C4-2B (cell line): ENCODE measurements at regions not wholly inside any gene's neighbourhood (a gene's known extent, or its start where the extent isn't known, plus 50 kb on each side); places are given as distances from the start of the nearest gene placed in this dataset.

Experiments
- H3K27ac ChIP-seq: fragments of 450-650 bp; 2 replicates; pipeline ENCODE4 v1.5.1; 2017
- CTCF ChIP-seq: fragments of 450-650 bp; conservative IDR thresholded peaks from 2 replicates; pipeline ENCODE4 v1.5.1; 2017; ENCODE audit warnings: mild to moderate bottlenecking
- ZFX ChIP-seq: fragments of 450-650 bp; IDR thresholded peaks from 2 replicates; pipeline ENCODE4 v1.6.1; 2017

- no peak overlapping the region for H3K27ac ChIP-seq
- no peak for TF ChIP-seq ZFX
- TF ChIP-seq CTCF, result no peak
These were observed 228.1 kb downstream of the SNRPN start for GRCh38 chr15:25182736-25183445.

GRCh38 chr15:25183581-25184251 is 228.9 kb downstream of the SNRPN start:
- no peak overlapping the region for H3K27ac ChIP-seq
- no peak for TF ChIP-seq CTCF
- TF ChIP-seq ZFX, result no peak

- no peak for TF ChIP-seq ZFX
- no peak for TF ChIP-seq CTCF
- H3K27ac ChIP-seq, result no peak overlapping the region
These were observed 229.8 kb downstream of the SNRPN start for GRCh38 chr15:25184356-25185155.

GRCh38 chr15:25185156-25185710 is 230.4 kb downstream of the SNRPN start:
- H3K27ac ChIP-seq, result no peak overlapping the region
- no peak for TF ChIP-seq ZFX
- no peak for TF ChIP-seq CTCF

GRCh38 chr15:25185791-25186190 is 231.0 kb downstream of the SNRPN start:
- TF ChIP-seq ZFX, result no peak
- no peak for TF ChIP-seq CTCF

DNA sequence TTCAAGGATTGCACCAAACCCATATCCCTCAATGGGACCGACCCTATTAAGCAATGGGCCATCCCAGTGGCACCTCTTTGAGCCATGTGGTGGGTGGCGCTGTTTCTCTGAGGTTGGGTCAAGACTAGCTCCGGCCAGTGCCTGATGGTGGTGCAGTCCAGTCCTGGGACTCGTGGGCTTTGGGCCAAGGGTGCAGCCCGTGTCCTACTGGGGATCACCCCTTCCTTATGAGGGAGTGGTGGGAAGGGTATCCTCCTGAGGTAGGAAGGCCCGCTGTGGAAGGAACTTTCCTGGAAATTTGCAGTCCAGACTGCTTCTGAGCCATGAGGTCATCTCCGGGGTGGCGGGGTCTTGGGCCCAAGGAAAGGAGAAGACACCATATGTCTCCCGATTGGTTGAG is 231.6 kb downstream of the SNRPN start:
- TF ChIP-seq ZFX (no peak), CTCF (no peak)
- H3K27ac ChIP-seq, result no peak overlapping the region

More at GRCh38 chr15:25185791-25186190, 231.0 kb downstream of the SNRPN start:
- H3K27ac ChIP-seq, result no peak overlapping the region
